GM19239 (cell line): ENCODE measurements at regions not wholly inside any gene's neighbourhood (a gene's known extent, or its start where the extent isn't known, plus 50 kb on each side); places are given as distances from the start of the nearest gene placed in this dataset.
A peak's percentile ranks its signal among the peaks of the same experiment; 100 is the strongest.
"Not testable (repeated sequence)": the region's sequence is repeated elsewhere in the genome, so short reads cannot be mapped to it uniquely, and the experiment has no call there.

Experiments used
- DNase-seq: peaks from one replicate; pipeline ENCODE4 v3.0.0; 2011; ENCODE audit warnings: low spot score; ENCODE audit not compliant: insufficient read length
- FAIRE-seq: peaks from 2 replicates; lab custom pipeline; 2011; peaks lifted over from hg19 to GRCh38; lab: Jason Lieb, UNC

DNA sequence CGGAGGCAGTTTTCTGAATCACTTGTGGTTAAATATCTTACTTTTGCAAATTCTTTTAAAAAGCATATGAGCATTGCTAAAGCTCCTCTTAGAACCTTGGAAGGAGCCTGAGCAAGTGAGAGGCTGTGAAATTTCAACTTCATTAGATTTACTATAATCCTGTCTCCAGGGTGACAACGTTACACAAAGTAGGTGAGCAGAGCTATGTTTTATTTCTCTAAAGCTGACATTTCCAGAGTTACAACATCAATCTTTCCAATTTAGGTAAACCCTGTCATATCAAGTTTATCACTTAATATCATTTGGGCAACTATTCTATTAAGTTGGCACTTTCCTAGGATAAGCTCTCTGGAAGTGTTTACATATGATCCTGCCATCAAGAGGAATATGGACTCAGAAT is 544.9 kb upstream of the CBLB start:
- DNase-seq (no peak), FAIRE-seq (no peak)

DNA sequence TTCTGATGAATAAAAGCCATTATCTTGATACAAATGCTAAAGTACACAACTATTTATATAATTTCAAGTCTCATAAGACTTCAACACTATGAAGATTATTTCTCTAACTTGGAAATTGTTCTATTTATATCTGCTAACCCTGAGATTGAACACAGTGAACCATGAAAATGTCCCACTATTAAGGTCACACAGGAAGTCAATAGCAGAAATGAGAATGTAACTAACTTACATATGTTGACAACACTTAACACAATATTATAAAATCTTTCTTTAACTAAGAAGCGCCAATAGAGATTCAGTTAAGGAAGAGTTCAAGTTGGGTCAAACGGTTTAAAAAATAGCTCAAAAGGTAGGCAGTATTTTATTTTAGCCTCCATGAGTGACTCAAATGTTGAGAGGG is 551.8 kb upstream of the CBLB start:
- peak; percentile 69 for FAIRE-seq
- DNase-seq: no peak

DNA sequence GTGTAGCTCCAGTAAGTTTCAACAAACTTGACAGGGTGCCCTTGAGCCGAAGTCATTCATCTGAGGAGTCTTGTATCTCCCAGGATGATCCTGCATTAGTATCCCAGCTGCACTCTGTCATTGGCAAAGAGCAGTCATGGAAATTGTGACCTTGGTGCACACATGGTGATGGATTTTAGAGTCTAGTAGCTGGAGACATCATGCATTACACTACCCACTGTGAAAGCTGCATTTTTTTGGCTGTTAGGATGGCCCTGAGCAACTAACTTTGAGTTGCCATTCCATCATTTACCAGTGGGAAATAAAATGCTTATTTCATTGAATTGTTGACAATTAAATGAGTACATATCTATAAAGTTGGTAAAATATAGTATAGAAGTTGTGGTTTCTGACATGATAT is 552.6 kb upstream of the CBLB start:
- no peak for DNase-seq
- no peak for FAIRE-seq

DNA sequence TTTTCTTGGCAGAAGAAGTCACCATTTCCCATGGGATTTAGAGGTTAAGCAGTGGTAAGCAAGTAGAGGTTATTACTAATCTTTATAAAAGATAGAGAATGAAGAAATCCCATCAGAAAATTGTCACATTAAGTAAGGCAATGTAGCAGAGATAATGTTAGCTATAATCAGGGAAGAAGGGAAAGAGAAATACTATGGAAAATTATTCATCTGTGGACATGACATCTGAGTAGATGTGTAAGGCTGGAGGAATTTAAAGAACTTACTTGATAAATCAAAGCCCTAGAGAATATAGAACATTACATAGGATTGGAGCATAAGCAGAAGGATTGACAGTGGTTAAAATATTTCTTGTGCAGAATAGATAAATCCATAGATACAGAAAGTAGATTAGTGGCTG is 553.1 kb upstream of the CBLB start:
- DNase-seq (no peak), FAIRE-seq (peak; percentile 21)

DNA sequence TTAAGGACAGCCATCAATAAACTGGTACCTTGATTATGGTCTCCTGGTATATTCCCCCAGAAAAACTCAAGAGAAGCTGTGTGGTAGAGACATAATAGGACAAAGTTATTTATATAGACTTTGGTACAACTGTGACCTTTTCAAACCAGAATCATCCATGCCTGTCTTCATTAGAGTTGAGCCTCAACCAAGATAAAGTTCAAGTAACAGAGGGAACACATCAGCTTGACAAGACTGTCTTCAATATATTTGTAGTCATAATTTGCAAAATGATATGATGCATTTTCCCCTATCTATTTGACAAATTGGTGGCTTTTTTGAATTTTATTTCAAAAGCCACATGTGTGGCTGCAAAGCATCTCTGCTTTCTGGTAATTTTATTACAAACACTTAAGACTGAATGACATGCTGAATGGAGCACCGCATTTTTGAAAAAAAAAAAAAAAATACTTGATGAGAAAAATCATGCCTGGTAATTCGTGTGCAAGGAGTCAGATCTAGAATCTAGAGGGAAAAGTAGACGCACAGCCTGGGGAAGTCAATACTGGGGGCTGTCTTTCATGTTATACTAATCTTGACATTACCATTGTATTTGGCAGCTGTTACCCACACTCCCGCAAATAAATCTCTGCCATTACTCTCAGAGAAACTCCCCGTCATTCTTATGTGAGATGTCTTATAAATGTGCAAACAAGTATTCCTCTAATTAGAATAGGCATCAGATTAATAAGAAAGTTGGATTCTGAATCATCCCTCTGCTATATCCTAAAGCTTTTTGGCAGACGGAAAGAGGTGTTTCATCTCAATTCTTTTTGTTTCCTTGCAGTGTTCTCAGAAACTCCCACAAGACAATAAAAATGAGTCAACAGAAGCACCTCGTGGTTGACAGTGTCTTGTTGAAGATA is 554.8 kb upstream of the CBLB start:
- peak; percentile 63 for FAIRE-seq
- DNase-seq: no peak

DNA sequence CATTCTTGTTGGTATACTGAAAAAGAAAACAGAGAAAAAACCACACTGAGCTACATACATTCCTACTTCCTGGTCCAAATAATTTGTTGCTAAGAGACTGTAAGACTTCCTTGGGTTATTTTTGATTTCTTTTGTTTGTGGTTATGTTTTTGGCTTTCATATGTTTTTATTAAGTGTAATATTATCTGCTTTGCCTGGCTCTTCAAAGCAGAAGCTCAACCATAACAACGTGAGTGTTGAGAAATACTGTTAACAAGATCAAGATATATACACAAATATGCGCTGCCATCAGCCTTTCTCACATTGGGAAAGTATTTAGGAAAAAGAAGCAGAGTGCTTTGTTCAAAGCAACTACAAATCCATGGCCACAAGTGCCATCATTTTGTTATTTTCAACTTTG is 556.2 kb upstream of the CBLB start:
- DNase-seq (no peak), FAIRE-seq (peak; percentile 45)

DNA sequence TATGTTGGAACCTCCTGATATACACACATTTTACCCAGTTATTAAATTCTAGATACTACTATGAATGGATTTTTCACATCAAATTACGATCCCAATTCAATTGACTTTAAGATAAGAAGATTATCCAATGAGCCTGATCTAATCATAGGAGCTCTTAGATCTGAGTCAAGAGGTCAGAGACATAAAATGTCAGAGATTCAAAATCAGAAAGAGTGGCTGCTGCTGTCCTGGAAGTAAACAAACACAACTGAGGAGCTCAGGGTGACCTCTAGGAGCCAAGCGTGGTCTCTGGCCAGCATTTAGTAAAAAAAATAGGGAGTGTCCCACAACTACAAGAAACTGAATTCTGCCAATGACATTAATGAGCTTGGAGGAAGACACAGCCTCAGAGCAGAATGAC is 557.1 kb upstream of the CBLB start:
- DNase-seq: no peak
- FAIRE-seq: no peak

DNA sequence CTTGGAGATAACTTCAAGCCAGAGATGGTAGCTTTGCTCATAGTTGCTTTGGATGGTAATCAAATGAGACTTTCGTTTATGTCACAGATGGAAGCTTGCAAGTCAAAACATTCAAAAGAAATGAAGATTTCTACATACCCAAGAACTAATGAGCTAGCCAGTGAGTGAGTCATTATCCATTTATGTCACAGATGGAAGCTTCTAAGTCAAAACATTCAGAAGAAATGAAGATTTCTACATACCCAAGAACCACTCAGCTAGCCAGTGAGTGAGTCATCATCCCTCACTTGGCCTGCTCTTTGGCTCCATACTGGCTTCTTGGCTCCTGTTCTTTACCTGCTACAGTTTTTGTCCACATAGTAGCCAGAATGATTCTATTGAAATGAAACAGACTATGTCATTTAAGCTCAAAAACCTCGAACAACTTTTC is 559.8 kb upstream of the CBLB start:
- DNase-seq (no peak), FAIRE-seq (no peak)

DNA sequence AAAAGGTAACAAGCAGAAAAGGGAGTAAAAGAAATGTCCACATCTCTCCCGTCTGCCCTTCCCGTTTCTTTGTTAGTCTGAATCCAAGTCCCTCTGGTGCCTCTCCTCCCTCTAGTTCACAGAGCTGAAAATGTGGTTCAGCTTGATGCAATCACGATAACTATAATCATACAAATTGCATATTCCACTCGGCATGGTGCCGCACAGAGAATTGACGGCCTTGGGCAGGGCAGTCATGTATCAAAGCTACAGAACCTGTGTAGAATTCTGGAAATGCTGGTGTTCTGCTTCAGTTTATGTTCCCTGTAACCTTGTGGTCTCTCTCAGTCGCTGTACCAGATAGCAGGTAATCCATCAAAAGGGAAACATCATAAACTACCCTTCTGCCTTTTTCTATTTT is 562.9 kb upstream of the CBLB start:
- no peak for DNase-seq
- peak; percentile 56 for FAIRE-seq

DNA sequence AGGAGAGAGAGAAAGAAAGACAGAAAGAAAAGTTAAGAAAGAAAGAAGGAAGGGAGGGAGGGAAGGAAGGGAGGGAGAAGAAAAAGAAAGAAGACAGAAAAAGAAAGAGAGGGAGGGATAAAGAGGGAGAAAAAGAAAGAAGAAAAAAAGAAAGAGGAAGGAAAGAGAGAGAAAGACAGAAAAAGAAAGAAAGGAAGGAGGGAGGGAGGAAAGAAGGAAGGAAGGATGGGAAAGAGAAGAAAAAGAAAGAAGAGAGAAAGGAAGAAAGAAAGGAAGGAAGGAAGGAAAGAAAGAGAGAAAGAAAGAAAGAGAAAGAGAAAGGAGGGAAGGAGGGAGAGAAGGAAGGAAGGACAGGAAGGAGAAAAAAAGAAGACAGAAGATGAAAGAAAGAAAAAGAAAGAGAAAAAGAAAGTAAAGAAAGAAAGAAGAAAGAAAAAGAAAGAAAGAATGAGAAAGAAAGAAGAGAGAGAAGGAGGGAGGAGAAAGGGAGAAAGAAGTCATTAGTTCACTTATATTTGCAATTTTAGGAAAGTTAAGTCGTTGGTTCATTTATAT is 567.2 kb upstream of the CBLB start:
- FAIRE-seq (peak; percentile 21), DNase-seq (no peak)

DNA sequence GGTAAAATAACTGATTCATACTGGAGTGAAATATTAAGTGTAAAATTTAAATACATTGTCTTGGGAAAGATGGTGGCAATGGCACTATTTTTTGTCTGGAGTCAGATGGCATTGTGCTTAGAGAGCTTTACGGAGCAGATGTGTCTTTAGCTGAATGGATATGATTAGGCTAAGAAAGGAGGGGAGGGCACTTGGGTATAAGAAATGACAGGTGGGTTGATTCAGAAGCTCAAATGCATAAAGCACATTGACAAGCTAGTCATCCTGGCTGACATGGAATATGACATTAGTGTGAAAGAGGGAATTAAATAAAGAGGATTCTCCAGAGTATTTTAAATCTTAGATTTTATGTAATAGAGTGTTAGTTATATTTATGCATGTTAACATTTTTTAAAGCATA is 570.1 kb upstream of the CBLB start:
- FAIRE-seq (no peak), DNase-seq (no peak)

DNA sequence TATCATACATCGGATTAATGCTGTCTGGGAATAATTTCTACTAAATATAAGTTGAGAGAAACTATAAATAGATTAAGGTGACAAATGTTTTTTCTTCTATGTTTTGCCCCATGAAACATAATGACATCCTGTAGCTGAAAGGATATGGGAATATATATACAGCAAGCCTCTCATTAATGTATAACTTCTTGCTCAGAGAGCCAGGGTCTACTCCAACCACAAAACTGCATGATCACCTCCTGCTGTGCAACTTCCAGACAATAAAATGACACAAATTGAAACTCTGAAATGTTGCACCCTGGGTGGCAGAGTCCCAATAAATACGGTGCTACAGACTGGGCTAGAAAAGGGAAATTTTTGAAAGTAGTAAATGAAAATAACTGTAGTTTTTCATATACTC is 571.9 kb upstream of the CBLB start:
- FAIRE-seq: peak; percentile 42
- DNase-seq: no peak

DNA sequence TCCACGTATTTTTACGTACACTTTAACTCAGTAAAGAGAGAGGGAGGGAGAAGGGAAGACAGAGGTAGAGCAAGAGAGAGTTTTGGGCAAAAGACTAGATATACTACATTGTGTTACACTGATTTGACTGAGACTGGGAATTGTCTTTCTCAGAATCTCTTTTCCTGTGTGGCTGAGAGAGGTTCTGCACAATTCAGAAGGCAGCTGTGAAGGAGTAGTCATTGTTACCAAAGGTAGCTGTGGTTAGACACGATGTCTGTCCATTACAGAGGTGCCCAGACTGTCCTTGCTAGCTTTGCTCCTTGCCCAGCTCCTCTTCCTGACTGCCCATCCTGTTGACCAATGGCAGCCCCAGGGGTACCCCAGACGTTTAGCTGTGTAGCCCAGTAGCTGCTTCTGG is 577.5 kb upstream of the CBLB start:
- DNase-seq (no peak), FAIRE-seq (no peak)

DNA sequence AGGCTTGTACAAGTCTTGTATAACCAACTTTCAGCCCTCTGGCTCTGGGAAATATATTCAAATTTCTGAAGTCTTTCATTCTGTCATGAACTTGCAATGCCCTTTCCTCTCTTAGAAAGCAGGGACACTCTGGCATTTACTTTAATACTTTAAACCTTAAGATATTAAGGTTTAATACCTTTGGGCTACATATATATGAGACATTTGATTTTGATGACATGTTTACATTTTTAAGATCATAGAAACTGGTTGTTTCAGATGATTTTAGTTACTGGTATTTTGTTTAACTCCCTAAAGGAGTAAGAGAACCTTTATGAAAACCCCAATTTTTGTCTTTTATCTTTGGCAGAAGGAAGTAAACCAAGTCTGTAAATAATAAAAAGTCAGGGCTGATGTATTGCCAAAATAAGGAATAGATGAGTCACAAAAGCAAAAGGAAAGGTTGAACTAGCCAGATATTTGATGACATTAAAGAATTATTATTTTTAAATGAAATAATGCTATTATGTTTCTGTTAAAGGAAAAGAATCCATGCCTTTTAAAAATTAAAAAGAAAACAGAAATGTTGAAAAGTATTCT is 579.0 kb upstream of the CBLB start:
- no peak for DNase-seq
- FAIRE-seq: no peak

DNA sequence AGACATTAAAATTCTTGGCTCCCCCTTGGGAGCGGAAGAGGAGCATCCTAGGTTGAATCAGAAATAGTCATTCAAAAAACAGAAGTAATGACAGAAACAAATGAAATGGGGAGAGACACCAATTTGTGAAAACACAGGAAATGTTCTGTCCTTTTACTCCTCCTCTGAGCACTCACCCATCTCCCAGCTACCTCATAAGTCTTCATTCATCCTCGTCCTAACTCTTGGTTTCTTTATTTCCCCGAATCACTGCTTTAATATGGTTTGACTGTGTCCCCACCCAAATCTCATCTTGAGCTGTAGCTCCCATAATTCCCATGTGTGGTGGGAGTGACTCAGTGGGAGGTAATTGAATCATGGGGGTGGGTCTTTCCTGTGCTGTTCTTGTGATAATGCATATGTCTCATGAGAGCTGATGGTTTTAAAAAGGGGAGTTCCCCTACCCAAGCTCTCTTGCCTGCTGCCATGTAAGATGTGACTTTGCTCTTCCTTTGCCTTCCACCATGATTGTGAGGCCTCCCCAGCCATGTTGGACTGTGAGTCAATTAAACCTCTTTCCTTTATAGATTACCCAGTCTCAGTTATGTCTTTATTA is 579.7 kb upstream of the CBLB start:
- not testable (repeated sequence) for DNase-seq, FAIRE-seq

DNA sequence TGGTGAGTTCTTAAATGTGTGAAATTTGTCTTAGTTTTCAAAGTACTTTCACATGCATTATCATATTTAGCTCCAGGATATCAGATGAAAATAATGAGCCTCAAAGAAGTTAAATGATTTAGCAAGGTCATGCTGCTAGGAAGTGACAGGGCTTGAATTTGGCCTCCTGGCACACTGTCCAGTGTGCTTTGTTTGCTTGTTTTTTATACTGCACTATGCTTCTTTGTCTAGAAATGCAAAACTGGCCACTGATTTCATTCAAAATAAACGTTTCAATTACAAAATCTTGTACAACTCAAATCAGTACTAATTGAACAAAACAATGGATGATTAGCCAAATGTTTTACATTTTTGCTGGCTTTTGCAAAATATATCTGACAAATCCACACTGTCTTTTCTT is 583.3 kb upstream of the CBLB start:
- DNase-seq (no peak), FAIRE-seq (no peak)

DNA sequence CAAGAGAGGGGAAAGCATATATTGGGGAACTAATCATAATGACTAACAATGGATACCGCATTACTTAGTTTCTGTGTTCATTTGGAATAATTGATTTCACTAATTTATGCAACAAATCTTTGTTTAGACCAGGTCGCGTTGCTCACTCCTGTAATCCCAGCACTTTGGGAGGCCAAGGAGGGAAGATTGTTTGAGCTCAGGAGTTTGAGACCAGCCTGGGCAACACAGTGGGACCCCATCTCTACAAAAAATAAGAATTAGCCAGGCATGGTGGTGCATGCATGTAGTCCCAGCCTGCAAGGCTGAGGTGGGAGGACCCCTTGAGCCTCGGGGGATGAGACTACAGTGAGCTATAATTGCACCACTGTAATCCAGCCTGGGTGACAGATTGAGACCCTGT is 585.7 kb upstream of the CBLB start:
- DNase-seq (no peak), FAIRE-seq (no peak)

DNA sequence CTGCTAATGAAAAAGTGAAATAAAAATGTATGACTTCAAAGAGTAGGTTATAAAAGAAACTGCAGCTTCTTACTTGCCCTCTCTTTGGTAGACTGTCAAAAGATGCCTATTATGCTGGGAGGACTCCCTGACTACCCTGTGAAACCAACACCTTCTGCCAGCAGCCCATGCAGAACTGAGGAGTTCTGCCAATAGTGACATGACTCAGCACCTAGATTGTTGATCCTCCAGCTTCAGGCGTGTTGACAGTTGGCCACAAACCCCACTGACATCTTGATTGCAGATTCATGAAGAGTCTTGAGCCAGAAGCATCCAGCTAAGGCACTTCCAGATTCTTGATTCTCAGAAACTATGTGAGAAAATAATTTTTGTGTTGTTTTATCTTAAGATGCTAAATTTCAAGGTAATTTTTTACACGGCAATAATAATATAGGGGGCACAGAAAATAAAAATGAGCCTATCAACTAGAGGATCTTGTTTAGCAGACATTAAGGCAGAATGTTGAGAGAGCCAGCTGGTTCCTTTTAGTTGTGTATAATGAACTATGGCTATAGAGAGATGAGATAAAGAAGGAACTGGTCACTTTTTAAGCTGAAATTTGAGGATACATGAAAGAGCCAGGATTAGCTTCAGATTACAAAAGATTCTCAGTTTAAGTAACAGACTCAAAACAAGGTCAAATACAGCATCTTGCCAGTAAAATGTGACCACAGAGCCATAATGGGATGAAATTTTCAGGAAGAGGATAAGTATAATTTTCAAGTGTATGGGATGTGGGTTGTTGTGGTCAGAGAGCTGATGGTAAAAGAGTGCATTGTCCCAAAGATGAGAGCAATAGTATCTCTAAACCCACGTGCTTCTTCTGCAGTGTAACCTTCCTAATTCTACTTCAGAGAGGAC is 588.7 kb upstream of the CBLB start:
- peak; percentile 70 for FAIRE-seq

DNA sequence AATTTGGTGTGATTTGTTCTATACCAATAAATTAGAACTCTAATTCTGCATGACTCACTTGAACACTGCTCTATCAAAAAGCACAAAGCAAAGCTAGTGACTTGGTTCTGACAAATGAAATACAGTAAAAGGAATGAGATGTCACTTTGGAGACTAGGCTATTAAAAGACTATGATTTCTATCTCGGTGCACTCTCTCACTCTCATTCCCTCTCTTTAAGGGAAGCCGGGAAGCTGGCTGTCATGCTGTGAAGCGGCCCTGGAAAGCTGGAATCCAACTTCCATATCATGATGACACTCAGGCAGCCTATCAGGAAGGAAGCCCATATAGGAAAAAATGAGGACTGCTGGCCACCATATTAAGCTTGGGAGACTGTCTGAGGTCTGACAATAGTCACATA is 590.1 kb upstream of the CBLB start:
- FAIRE-seq: no peak

More for the DNA sequence above, 588.7 kb upstream of the CBLB start:
- peak; percentile 18 for DNase-seq

DNA sequence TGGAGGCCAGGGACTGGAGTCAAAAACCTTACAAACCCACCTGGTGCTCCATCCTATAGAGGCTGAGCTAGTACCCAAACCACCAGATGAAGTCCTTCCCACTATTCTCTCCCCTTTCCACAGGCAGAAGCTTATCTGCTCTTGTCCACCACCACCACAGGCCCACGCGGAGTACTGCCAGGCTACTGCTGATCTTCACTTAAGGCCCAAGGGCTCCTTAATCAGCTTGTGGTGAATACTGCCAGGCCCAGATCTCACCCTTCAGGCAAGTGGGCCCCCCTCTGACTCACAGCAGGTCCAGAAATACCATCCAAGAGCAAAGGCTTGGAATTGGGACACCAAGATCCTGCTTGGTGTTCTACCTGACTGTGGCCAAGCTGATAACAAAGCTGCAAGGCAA is 598.1 kb upstream of the CBLB start:
- FAIRE-seq (no peak), DNase-seq (no peak)

More for the DNA sequence above, 590.1 kb upstream of the CBLB start:
- no peak for DNase-seq
